ENCODE measurements at regions not wholly inside any gene's neighbourhood (a gene's known extent, or its start where the extent isn't known, plus 50 kb on each side); places are given as distances from the start of the nearest gene placed in this dataset.

- intact Hi-C loops (cut with micrococcal nuclease): loop anchor here (5.0 kb wide), 1 partner anchor 255 kb away; no protein-coding TSS in a partner anchor
- TF ChIP-seq, protein P1, sequence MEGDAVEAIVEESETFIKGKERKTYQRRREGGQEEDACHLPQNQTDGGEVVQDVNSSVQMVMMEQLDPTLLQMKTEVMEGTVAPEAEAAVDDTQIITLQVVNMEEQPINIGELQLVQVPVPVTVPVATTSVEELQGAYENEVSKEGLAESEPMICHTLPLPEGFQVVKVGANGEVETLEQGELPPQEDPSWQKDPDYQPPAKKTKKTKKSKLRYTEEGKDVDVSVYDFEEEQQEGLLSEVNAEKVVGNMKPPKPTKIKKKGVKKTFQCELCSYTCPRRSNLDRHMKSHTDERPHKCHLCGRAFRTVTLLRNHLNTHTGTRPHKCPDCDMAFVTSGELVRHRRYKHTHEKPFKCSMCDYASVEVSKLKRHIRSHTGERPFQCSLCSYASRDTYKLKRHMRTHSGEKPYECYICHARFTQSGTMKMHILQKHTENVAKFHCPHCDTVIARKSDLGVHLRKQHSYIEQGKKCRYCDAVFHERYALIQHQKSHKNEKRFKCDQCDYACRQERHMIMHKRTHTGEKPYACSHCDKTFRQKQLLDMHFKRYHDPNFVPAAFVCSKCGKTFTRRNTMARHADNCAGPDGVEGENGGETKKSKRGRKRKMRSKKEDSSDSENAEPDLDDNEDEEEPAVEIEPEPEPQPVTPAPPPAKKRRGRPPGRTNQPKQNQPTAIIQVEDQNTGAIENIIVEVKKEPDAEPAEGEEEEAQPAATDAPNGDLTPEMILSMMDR (IDR thresholded peaks at IDR 0.05 in 2 of 3, conservative IDR thresholded peaks at IDR 0.05 in 1 of 3; ENCODE audit: borderline replicate concordance in 1 of 3, insufficient read depth in 1 of 3, low read depth in 2 of 3, low read length in 2 of 3): peak in 2 of 3 experiments; percentile 14 to 35; a peak in 3 of 6 replicates
- TF ChIP-seq ATF3 (IDR thresholded peaks at IDR 0.05) (no peak), RAD21 (IDR thresholded peaks at IDR 0.05; ENCODE audit: low read depth) (peak; percentile 53)
- TF ChIP-seq, protein P2, sequence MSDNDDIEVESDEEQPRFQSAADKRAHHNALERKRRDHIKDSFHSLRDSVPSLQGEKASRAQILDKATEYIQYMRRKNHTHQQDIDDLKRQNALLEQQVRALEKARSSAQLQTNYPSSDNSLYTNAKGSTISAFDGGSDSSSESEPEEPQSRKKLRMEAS (IDR thresholded peaks at IDR 0.05): no peak
- Histone ChIP-seq H3K4me3 (replicated peaks in 1 of 2; ENCODE audit: low read depth in 1 of 2, low read length in 2 of 2) (peak overlapping the region; percentile 56 to 60), H4K20me1 (ENCODE audit: insufficient read depth) (no peaks in the 10 kb centered on the region), H3K27me3 (ENCODE audit: insufficient read depth, low read length) (no peaks in the 10 kb centered on the region), H3K27ac (ENCODE audit: low read depth, low read length) (peak overlapping the region; percentile 58), H3K9ac (ENCODE audit: low read length) (peak overlapping the region; percentile 58), H2AFZ (ENCODE audit: low read depth, low read length, poor library complexity, severe bottlenecking) (no peak overlapping the region), H3K9me3 (ENCODE audit: control insufficient read depth in 1 of 2, insufficient read depth in 1 of 2, low read depth in 1 of 2, low read length in 2 of 2) (no peaks in the 10 kb centered on the region; a peak in 1 of 4 replicates), H3K4me2 (ENCODE audit: low read length) (peak overlapping the region; percentile 87), H3K9me2 (ENCODE audit: insufficient read depth) (no peaks in the 10 kb centered on the region), H3K36me3 (ENCODE audit: control insufficient read depth in 1 of 2, insufficient read depth in 2 of 2, low read length in 2 of 2) (no peaks in the 10 kb centered on the region), H3K79me2 (ENCODE audit: insufficient read depth, low read length) (no peaks in the 10 kb centered on the region), H3K4me1 (ENCODE audit: control insufficient read depth in 1 of 2, insufficient read depth in 2 of 2, low read length in 2 of 2) (peaks cover 14 to 19% of the 10 kb centered on the region in 2 experiments)
- ChIA-PET CTCF (interaction anchor here (1.1 to 1.2 kb wide), 2 partner anchors 90 to 255 kb away, joined by 3 read pairs; no protein-coding TSS in a partner anchor), RAD21 (ENCODE audit: low non-redundant PET in 1 of 2, low total read pairs in 2 of 2, uncharacterized antibody in 2 of 2, unreplicated experiment in 2 of 2) (interaction anchor here in 1 of 2 experiments (1.4 kb wide), 1 partner anchor 9 kb away, joined by 3 read pairs; no protein-coding TSS in a partner anchor), POLR2A (no interaction called here)
- BruUV-seq (replicated peaks): no TSS peak
- DNase-seq (ENCODE audit: low read depth, low spot score) (no peak), ATAC-seq (no peak)
Measured at GRCh38 chr10:78301891-78302738, 268.5 kb downstream of the RPS24 start.

All from HCT116 (cell line).